ENCODE measurements at regions not wholly inside any gene's neighbourhood (a gene's known extent, or its start where the extent isn't known, plus 50 kb on each side); places are given as distances from the start of the nearest gene placed in this dataset.
"Not testable (repeated sequence)": the region's sequence is repeated elsewhere in the genome, so short reads cannot be mapped to it uniquely, and the experiment has no call there.

DNA sequence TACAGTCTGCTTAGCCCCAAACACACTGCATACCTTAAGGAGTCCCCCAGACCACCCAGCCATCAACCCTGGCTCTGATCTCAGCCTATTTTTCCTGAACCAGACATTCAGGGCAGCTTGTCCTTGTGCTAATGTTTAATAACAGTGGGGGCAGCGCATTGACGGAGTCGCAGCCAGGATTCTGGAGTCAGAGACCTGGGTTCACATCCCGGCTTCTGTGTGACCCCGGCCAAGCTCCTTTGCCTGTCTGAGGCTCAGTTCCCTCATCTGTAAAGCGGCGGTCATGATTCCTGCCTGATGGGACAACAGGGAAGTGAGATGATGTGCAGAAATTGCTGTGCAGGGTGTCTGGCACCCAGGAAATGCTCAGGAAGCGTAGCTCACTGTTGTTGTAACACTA lies 63.1 kb downstream of the MATN1 start:
- TF ChIP-seq POLR2A (IDR thresholded peaks at IDR 0.05; ENCODE audit: low read depth, low read length): no peak
- FAIRE-seq: no peak

DNA sequence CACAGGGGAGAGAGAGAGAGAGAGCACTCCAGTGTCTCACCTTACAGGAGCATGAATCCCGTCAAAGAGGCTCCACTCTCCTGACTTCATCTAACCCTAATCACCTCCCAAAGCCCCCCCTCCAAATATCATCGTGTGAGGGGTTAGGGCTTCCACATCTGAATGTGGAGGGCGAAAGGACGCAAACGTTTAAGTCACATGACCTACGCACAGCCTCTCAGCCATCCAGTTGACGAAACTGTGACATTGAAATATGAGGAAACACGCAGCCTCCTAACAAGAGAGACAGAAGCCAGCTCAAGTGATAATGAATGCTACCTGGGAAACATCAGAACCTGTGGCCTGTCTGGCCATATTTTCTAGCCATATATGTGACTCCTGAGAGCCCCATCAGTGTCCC lies 63.7 kb downstream of the MATN1 start:
- no peak for TF ChIP-seq POLR2A (IDR thresholded peaks at IDR 0.05; ENCODE audit: low read depth, low read length)
- FAIRE-seq (no peak), DNase-seq (ENCODE audit: insufficient read length, low spot score) (no peak)

More for the DNA sequence above, 63.1 kb downstream of the MATN1 start:
- DNase-seq (ENCODE audit: insufficient read length, low spot score): no peak

DNA sequence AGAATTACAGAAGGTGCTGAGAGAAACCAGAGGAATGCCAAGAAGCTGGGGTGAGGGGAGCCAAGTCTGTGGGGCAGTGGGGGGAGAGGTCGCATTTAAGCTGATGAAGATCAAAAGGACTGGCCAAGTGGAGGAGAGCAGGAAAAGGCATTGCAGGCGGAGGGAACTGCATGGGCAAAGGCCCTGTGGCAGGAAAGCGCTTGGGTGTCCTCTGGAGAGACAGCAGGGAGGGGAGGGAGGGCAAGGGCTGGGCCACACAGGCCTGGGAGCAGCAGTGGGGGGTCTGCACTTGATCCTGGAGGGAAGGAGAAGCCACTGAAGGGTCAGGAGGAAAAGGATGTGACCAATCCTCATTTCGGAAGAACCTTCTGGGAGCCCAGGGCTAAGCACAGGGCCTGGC lies 65.0 kb downstream of the MATN1 start:
- FAIRE-seq: not testable (repeated sequence)

DNA sequence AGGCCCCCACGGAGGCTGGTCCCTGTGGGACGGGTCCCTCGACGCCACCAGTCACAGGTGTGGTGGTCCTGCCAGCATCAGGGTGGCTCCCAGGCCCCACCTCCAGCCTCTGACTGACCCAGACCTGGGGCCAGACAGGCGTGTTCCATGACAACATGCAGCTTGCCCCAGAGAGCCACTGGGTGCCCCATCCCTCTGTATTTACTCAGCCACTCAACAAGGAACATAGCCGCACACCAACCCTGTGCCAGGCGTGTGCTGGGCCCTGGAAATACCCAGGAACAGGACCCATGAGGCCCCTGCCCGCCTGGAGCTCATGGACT lies 65.4 kb downstream of the MATN1 start:
- FAIRE-seq (no peak), DNase-seq (ENCODE audit: insufficient read length, low spot score) (no peak)
- TF ChIP-seq POLR2A (IDR thresholded peaks at IDR 0.05; ENCODE audit: low read depth, low read length): no peak

More for the DNA sequence above, 65.0 kb downstream of the MATN1 start:
- not testable (repeated sequence) for DNase-seq (ENCODE audit: insufficient read length, low spot score)

DNA sequence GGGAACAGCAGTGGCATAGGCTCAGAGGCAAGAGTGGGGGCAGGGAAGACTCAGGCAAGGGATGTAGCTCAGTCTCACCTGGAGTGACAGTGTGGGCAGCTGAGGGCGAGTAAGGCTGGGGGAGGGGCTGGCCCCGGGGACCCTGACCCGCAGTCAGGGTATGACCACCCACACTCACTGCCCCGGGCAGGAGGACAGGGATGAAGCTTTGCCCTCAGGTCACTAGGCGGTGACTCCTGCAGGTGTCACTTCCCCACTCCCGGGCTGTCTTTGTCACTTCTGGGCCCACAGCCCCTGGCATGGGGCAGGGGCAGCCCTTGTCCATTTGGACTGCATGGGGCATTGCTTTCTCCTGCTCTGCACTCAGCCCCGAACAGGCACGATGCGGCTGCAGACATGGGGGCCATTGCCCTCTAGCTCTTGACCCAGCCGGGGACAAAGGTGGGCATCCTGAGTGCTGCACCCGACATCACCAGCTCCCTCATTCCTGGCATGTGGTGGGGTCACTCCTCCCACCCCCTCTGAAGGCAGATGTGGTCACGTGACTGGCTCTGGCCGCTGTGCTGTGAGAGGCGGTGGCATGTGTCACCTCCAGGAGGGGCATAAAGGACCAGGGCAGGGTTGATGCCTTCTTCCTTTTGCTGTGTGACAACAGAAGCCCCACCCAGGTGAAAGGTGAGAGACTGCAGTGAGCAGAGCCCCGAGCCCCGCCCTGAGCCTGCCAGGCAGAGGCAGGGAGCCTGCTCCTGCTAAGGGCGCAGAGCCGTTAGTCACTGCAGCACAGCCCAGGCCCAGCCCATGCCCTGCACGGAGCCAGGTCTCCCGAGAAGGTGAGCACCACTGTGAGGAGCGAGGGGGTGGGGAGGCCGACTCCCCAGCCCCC lies 66.0 kb downstream of the MATN1 start:
- no peak for TF ChIP-seq POLR2A (IDR thresholded peaks at IDR 0.05; ENCODE audit: low read depth, low read length)
- FAIRE-seq: no peak
- DNase-seq (ENCODE audit: insufficient read length, low spot score): no peak

DNA sequence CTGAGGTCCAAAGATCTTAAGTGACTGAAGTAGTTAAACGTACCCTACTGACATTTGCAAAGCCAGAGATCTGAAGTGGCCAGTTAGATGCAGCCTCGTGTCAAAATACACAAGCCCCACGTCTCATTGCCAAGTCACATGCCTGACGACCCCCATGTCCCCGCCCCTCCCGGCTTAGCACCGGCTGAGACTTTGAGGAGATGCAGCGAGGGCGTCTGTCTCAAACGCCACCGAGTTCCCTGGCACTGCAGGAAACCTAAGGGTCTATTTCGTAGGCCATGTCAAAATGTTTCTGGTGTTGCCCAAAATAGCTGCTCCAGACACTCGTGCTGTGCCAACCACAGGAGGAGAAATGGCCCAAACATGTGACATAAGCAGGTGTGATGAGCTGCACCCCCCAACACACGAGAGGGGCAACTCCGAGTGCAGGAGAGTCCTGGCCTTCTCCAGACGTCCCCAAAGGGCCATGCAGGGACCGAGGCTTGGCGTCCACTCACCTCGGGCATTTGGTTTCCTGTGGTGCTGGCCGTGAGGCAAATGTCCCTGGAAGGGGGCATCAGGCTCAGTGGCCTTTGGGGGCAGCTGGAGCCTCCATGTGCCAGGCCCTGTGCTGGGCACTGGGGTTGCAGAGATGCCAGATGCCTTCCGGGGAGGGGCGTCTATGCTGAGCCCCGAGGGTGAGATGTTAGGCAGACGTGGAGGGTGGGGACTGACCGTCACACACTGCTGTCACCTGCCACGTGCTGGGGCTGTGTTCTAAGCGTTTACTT lies 67.0 kb downstream of the MATN1 start:
- TF ChIP-seq POLR2A (IDR thresholded peaks at IDR 0.05; ENCODE audit: low read depth, low read length): no peak

DNA sequence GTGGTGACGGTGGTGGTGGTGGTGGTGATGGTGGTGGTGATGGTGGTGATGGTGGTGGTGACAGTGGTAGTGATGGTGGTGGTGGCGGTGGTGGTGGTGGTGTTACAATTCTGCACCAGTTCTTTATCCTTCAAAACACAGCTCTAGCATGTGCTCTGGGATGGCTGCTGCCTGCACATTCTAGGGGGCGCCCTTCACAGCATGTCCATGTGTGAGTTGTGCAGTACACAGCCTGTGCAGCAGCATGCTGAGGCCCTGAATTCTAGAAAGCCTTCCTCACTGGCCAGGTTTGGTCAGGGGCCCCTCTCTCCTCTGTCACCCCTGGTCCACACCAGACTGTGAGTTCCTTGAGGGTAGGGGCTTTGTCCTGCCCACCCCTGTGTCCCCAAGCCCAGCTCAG lies 67.7 kb downstream of the MATN1 start:
- no peak for FAIRE-seq
- no peak for TF ChIP-seq POLR2A (IDR thresholded peaks at IDR 0.05; ENCODE audit: low read depth, low read length)
- no peak for DNase-seq (ENCODE audit: insufficient read length, low spot score)

More for the DNA sequence above, 67.0 kb downstream of the MATN1 start:
- DNase-seq (ENCODE audit: insufficient read length, low spot score): no peak
- FAIRE-seq: no peak

DNA sequence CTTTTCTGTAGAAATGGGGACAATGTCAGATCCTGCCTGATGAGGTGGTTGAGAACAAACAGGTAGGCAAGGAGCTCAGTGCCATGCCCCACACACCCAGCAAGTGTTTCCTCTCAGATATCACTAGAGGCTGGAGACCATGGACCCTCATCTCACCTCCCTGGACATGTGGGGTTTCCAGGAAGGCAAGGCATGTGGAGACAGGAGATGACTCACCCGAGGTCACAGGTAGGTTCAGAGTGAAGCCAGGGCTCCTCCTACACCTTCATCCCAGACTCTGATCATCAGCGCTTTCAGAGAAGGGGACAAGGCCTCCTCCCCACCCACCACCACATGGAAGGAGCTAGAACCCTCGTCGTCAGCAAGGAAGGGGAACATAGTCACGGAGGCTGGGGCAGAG lies 69.2 kb downstream of the MATN1 start:
- DNase-seq (ENCODE audit: insufficient read length, low spot score) (no peak), FAIRE-seq (no peak)
- no peak for TF ChIP-seq POLR2A (IDR thresholded peaks at IDR 0.05; ENCODE audit: low read depth, low read length)

DNA sequence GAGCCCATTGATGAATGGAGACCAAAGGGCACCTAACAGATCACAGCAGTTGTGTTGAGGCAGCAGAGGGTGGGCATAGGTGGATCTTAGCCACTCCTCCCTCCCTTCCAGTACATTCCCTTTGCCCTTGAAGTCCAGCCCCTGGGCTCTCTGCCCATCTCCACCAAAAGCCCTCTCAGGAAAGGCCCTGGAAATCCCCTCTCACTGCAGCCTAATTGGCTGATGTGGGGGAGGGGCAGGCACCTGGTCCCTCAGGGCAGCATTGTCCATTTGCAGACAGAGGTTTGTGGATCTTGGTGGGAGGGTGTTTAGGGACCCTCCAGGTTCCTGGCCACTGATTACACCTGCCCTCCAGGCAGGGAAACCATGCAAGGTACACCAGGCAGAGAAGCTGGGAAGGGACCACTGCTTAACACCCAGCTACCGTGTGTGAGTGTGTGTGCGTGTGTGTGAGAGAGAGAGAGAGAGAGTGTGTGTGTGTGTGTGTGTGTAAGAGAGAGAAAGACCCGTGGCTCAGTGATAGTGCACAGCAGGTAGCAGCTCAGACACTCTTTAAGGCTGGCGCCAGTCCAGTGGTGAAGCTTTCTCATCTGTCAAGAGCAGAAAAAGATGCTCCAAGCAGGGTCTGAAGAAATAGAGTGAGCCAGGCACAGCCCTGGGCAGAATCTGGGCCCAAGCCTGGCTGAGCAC lies 71.1 kb downstream of the MATN1 start:
- FAIRE-seq (no peak), DNase-seq (ENCODE audit: insufficient read length, low spot score) (no peak)
- no peak for TF ChIP-seq POLR2A (IDR thresholded peaks at IDR 0.05; ENCODE audit: low read depth, low read length)

DNA sequence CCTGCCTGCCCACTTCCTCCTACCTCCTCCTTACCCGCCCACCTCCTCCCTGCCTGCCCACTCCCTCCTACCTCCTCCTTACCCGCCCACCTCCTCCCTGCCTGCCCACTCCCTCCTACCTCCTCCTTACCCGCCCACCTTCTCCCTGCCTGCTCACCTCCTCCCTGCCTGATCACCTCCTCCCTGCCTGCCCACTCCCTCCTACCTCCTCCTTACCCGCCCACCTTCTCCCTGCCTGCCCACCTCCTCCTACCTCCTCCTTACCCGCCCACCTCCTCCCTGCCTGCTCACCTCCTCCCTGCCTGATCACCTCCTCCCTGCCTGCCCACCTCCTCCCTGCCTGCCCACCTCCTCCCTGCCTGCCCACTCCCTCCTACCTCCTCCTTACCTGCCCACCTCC lies 72.0 kb downstream of the MATN1 start:
- not testable (repeated sequence) for FAIRE-seq; DNase-seq (ENCODE audit: insufficient read length, low spot score)

DNA sequence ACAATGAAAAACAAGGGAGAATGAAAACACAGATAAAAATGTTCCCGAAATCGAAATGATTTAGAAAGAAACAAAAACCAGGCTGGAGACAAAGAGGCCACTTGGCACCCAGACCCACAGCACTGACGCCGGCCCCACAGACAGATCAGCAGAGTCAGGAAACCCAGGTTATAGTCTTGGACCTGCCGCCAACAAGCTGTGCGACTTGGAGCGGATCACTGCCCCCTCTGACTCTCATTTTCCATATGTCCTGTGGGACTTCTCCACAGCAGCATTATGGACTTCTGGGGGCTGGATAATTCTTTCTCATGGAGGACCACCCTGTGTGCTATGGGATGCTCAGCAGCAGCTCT lies 72.4 kb downstream of the MATN1 start:
- DNase-seq (ENCODE audit: insufficient read length, low spot score) (no peak), FAIRE-seq (no peak)
- no peak for TF ChIP-seq POLR2A (IDR thresholded peaks at IDR 0.05; ENCODE audit: low read depth, low read length)

DNA sequence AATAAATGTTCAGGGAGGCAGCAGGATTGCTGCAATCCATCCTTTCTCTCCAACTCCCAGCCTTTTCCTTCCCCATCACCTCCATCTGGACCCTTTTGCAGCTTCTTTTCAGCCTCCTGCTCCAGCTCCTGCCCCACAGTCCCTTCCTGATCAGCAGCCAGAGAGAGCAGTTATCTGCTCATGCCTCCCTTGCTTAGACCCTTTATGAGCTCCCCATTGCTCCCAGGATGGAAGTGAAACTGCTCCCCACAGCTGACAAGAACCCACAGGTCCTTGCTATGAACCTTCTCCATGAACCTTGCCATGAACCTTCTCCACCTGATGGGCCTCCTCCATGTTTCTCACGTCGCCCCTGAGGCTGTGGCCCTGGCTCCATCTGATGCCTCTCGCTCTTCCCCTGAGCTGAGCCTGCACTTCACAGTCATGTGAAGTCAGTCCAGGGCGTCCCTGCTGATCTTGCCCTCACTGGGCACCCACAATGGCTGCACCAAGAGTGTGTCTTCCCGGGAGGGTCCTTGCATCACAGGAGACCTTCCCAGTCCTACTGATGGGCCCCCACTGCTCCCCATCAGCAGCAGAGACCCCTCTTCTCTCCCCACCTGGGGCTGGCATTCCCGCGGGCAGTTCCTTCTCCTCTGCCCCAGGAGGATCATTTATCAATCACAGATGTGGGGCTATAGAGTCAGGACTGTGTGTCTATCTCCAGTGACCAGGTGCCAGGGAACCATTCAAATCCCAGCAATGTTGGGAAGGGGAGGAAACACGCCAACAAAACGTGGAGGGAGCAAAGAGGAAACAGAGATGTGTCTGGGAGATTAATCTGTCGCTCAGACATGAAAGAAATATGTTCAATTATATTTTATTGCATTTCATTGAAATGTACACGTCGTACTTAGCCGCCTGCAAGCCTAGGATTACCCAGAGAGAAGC lies 73.1 kb downstream of the MATN1 start:
- FAIRE-seq: no peak
- TF ChIP-seq POLR2A (IDR thresholded peaks at IDR 0.05; ENCODE audit: low read depth, low read length): no peak
- DNase-seq (ENCODE audit: insufficient read length, low spot score): no peak

DNA sequence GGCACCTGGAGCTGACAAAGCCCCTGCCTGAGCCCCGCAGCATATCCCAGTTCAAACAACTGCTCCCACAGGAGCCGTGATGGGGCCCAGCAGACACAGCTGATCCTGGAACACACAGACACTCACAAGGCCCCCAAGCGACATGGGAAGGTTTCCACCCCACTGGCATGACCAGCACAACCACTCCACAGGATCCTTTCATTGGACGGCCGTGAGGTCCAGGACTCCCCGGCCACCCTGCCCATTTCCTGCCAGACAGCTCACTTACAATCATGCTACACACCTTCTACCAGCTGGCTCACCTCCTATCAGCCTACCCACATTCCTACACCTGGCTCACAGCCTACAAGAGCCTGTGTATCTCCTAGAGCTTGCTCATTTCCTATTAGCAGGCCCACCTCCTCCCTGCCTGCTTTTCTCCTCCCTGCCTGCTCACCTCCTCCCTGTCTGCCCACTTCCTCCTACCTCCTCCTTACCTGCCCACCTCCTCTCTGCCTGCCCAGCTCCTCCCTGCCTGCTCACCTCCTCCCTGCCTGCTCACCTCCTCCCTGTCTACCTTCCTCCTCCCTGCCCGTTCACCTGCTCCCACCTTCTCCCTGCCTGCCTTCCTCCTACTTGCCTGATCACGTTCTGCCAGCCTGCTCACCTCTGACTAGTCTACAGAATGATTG lies 73.9 kb downstream of the MATN1 start:
- no peak for DNase-seq (ENCODE audit: insufficient read length, low spot score)
- no peak for TF ChIP-seq POLR2A (IDR thresholded peaks at IDR 0.05; ENCODE audit: low read depth, low read length)
- no peak for FAIRE-seq

Data from H54 (cell line).